ENCODE measurements at regions not wholly inside any gene's neighbourhood (a gene's known extent, or its start where the extent isn't known, plus 50 kb on each side); places are given as distances from the start of the nearest gene placed in this dataset.

GRCh38 chr10:35852721-35853120 lies 210.6 kb upstream of the FZD8 start:
- no peak for TF ChIP-seq EGR1 (IDR thresholded peaks at IDR 0.05)
- TF ChIP-seq CEBPB (IDR thresholded peaks at IDR 0.05), result no peak
- no peak for TF ChIP-seq TCF12 (IDR thresholded peaks at IDR 0.05; ENCODE audit: low read depth)
- no peak for TF ChIP-seq REST (IDR thresholded peaks at IDR 0.05; ENCODE audit: low read depth)
- no peak for TF ChIP-seq RAD21 (IDR thresholded peaks at IDR 0.05; ENCODE audit: low read depth)
- TF ChIP-seq EP300 (IDR thresholded peaks at IDR 0.05; ENCODE audit: borderline replicate concordance), result no peak
- no peak for TF ChIP-seq YY1 (IDR thresholded peaks at IDR 0.05; ENCODE audit: low read depth)
- TF ChIP-seq USF1 (IDR thresholded peaks at IDR 0.05), result no peak
- no peak for TF ChIP-seq TEAD4 (IDR thresholded peaks at IDR 0.05)
- no peak for TF ChIP-seq FOXM1 (IDR thresholded peaks at IDR 0.05; ENCODE audit: borderline replicate concordance, low read depth)
- no peak for TF ChIP-seq TAF1 (IDR thresholded peaks at IDR 0.05; ENCODE audit: low read depth)
- no peak for TF ChIP-seq MAX (IDR thresholded peaks at IDR 0.05)
- no peak for TF ChIP-seq NFIC (IDR thresholded peaks at IDR 0.05)

GRCh38 chr10:35848412-35848811 lies 206.3 kb upstream of the FZD8 start:
- no peak for TF ChIP-seq EGR1 (IDR thresholded peaks at IDR 0.05)
- no peak for TF ChIP-seq TEAD4 (IDR thresholded peaks at IDR 0.05)
- no peak for TF ChIP-seq FOXM1 (IDR thresholded peaks at IDR 0.05; ENCODE audit: borderline replicate concordance, low read depth)
- no peak for TF ChIP-seq CEBPB (IDR thresholded peaks at IDR 0.05)
- no peak for TF ChIP-seq EP300 (IDR thresholded peaks at IDR 0.05; ENCODE audit: borderline replicate concordance)
- TF ChIP-seq ZBTB7A (IDR thresholded peaks at IDR 0.05; ENCODE audit: low read depth), result no peak
- no peak for TF ChIP-seq NFIC (IDR thresholded peaks at IDR 0.05)
- TF ChIP-seq REST (IDR thresholded peaks at IDR 0.05; ENCODE audit: low read depth), result no peak
- TF ChIP-seq TAF1 (IDR thresholded peaks at IDR 0.05; ENCODE audit: low read depth), result no peak
- TF ChIP-seq USF1 (IDR thresholded peaks at IDR 0.05), result no peak
- TF ChIP-seq RAD21 (IDR thresholded peaks at IDR 0.05; ENCODE audit: low read depth), result no peak
- TF ChIP-seq CREB1 (IDR thresholded peaks at IDR 0.05; ENCODE audit: low read depth), result no peak
- TF ChIP-seq TCF12 (IDR thresholded peaks at IDR 0.05; ENCODE audit: low read depth), result no peak
- no peak for TF ChIP-seq MAX (IDR thresholded peaks at IDR 0.05)
- TF ChIP-seq YY1 (IDR thresholded peaks at IDR 0.05; ENCODE audit: low read depth), result no peak

- TF ChIP-seq ZBTB7A (IDR thresholded peaks at IDR 0.05; ENCODE audit: low read depth), result no peak
- no peak for TF ChIP-seq YY1 (IDR thresholded peaks at IDR 0.05; ENCODE audit: low read depth)
- TF ChIP-seq TCF12 (IDR thresholded peaks at IDR 0.05; ENCODE audit: low read depth), result no peak
- TF ChIP-seq RAD21 (IDR thresholded peaks at IDR 0.05; ENCODE audit: low read depth), result no peak
- no peak for TF ChIP-seq TAF1 (IDR thresholded peaks at IDR 0.05; ENCODE audit: low read depth)
- TF ChIP-seq EP300 (IDR thresholded peaks at IDR 0.05; ENCODE audit: borderline replicate concordance), result no peak
- no peak for TF ChIP-seq NFIC (IDR thresholded peaks at IDR 0.05)
- TF ChIP-seq TEAD4 (IDR thresholded peaks at IDR 0.05), result no peak
- TF ChIP-seq REST (IDR thresholded peaks at IDR 0.05; ENCODE audit: low read depth), result no peak
- TF ChIP-seq EGR1 (IDR thresholded peaks at IDR 0.05), result no peak
- no peak for TF ChIP-seq CEBPB (IDR thresholded peaks at IDR 0.05)
- no peak for TF ChIP-seq MAX (IDR thresholded peaks at IDR 0.05)
- no peak for TF ChIP-seq CREB1 (IDR thresholded peaks at IDR 0.05; ENCODE audit: low read depth)
- TF ChIP-seq FOXM1 (IDR thresholded peaks at IDR 0.05; ENCODE audit: borderline replicate concordance, low read depth), result no peak
- no peak for TF ChIP-seq USF1 (IDR thresholded peaks at IDR 0.05)
Measured at GRCh38 chr10:35844686-35845085, 202.6 kb upstream of the FZD8 start.
